A673 (cell line): ENCODE measurements at regions not wholly inside any gene's neighbourhood (a gene's known extent, or its start where the extent isn't known, plus 50 kb on each side); places are given as distances from the start of the nearest gene placed in this dataset.

Source experiments
- BruUV-seq: library from RNA; stranded (reverse); fragments of 400-500 nt; replicated peaks from 2 replicates; lab custom pipeline; 2021; lab: Mats Ljungman, UMichigan
- CTCF ChIA-PET: fragments of 300-600 bp; sonication (Branson Sonifier 250); formaldehyde crosslinking; loops from one replicate; lab custom pipeline; 2022; ENCODE audit warnings: antibody characterized with exemption; lab: Charles Lee
- POLR2A ChIA-PET: fragments of 300-600 bp; sonication (Branson Sonifier 250); formaldehyde crosslinking; loops from one replicate; lab custom pipeline; 2022; ENCODE audit warnings: antibody characterized with exemption; ENCODE audit not compliant: low non-redundant PET; lab: Charles Lee
- DNase-seq: peaks from one replicate; pipeline ENCODE4 v3.0.0-alpha.2; 2015; ENCODE audit warnings: low spot score
- H3K27ac ChIP-seq: fragments of 200-600 bp; sonication (generic); 2 replicates; pipeline ENCODE4 v1.5.1; 2016; ENCODE audit warnings: mixed run types, low read depth, mild to moderate bottlenecking, mixed read lengths, antibody characterized with exemption, low read length; ENCODE audit not compliant: poor library complexity, severe bottlenecking
- H3K27me3 ChIP-seq: fragments of 200-600 bp; sonication (generic); replicated peaks from 2 replicates; pipeline ENCODE4 v1.6.1; 2017; ENCODE audit warnings: mixed run types, low read depth, mild to moderate bottlenecking, mixed read lengths, antibody characterized with exemption, low read length; ENCODE audit not compliant: insufficient read depth, poor library complexity
- H3K36me3 ChIP-seq: fragments of 200-600 bp; sonication (generic); 2 replicates; pipeline ENCODE4 v1.6.1; 2016; ENCODE audit warnings: mixed run types, mild to moderate bottlenecking, mixed read lengths, antibody characterized with exemption, low read length; ENCODE audit not compliant: insufficient read depth, poor library complexity, severe bottlenecking
- H3K4me1 ChIP-seq: fragments of 200-600 bp; sonication (generic); 2 replicates; pipeline ENCODE4 v1.6.1; 2017; ENCODE audit warnings: mixed run types, mild to moderate bottlenecking, mixed read lengths, antibody characterized with exemption, low read length; ENCODE audit not compliant: insufficient read depth, poor library complexity, severe bottlenecking
- H3K4me3 ChIP-seq: fragments of 200-600 bp; sonication (generic); 2 replicates; pipeline ENCODE4 v1.5.1; 2016; ENCODE audit warnings: low read depth, mixed run types, mild to moderate bottlenecking, mixed read lengths, low read length; ENCODE audit not compliant: poor library complexity, severe bottlenecking
- H3K9me3 ChIP-seq: fragments of 200-600 bp; sonication (generic); 2 replicates; pipeline ENCODE4 v1.6.1; 2016; ENCODE audit warnings: mixed run types, low read depth, mild to moderate bottlenecking, mixed read lengths, antibody characterized with exemption, low read length; ENCODE audit not compliant: poor library complexity, severe bottlenecking
- EZH2 ChIP-seq: fragments of 200-600 bp; sonication (generic); IDR thresholded peaks from 2 replicates; pipeline ENCODE4 v1.6.1; 2017; ENCODE audit warnings: borderline replicate concordance, low read depth, mild to moderate bottlenecking, mixed read lengths, antibody characterized with exemption, low read length; ENCODE audit not compliant: poor library complexity, severe bottlenecking
- intact Hi-C: fragments of 100-400 bp; cut with micrococcal nuclease; formaldehyde crosslinking; loops from one replicate; pipeline ENCODE4 v1.10.0; 2022; ENCODE audit not compliant: unreplicated experiment
- TF ChIP-seq, protein P1 (sequence below): fragments of 300-800, 200-600 bp; sonication (generic); conservative IDR thresholded peaks from 2 replicates; pipeline ENCODE4 v1.5.1; 2017; ENCODE audit warnings: low read depth, mild to moderate bottlenecking, antibody characterized with exemption, low read length, moderate library complexity, mixed read lengths

DNA sequence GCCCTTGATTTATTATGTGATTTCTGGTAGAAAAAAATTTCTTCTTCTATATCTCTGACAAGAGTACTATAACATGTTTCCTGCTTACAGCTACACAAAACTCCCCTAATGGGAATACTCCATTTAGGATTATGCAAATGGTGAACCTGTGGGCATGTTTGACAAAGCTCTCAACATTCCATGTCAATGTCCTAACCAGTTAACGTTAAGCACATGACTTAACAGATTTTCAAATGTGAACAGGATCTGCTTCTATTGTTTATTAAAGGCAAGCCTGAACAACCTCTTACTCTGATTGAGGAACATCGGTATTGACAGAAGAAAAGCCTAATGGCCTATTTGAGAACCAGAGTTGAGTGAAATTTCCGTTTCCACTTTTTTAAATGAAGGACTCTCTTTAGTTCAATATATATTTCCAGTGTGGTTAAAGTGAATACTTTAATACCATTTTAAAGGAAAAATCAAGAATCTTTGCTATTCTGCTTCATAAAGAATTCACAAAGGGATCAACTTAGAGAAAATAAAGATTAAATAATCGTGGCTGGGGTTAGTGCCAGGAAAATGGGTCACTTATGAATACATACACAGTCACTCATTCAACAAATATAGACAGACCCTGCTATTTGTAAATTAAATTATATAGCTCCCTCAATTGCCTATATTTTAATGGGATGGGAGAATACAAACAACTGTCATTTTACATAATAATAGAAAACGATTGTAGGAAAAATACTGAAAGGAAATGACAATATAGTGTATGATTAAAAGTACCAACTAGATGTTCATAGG is 300.3 kb upstream of the CBLB start:
- no TSS peak for BruUV-seq
- Histone ChIP-seq H3K27me3 (no peaks in the 10 kb centered on the region), H3K4me3 (no peak overlapping the region), H3K36me3 (no peaks in the 10 kb centered on the region), H3K27ac (no peak overlapping the region), H3K4me1 (peaks cover 6% of the 10 kb centered on the region), H3K9me3 (no peaks in the 10 kb centered on the region)
- DNase-seq, result peak; percentile 85
- ChIA-PET POLR2A (no interaction called here), CTCF (no interaction called here)
- intact Hi-C loops, result no loop called here
- TF ChIP-seq EZH2, result no peak
- TF ChIP-seq, protein P1, sequence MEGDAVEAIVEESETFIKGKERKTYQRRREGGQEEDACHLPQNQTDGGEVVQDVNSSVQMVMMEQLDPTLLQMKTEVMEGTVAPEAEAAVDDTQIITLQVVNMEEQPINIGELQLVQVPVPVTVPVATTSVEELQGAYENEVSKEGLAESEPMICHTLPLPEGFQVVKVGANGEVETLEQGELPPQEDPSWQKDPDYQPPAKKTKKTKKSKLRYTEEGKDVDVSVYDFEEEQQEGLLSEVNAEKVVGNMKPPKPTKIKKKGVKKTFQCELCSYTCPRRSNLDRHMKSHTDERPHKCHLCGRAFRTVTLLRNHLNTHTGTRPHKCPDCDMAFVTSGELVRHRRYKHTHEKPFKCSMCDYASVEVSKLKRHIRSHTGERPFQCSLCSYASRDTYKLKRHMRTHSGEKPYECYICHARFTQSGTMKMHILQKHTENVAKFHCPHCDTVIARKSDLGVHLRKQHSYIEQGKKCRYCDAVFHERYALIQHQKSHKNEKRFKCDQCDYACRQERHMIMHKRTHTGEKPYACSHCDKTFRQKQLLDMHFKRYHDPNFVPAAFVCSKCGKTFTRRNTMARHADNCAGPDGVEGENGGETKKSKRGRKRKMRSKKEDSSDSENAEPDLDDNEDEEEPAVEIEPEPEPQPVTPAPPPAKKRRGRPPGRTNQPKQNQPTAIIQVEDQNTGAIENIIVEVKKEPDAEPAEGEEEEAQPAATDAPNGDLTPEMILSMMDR, result no peak

DNA sequence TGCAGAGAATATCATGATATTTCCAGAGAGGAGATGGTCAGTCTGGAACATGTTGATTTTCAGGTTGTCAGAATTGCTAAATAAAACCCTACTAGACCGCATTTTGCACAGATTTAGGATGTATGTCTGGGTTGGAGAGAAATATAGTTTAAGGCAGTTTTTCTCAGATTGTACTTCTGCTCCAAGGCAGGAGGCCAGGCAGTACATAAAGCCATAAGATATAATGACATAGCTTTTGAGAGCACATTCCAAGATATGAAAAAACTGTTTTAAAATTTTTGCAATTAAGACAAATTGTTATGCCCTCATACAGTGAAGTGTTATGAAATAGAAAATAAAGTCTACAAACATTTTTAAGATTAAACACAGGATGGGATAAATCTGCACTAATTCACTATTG is 301.8 kb upstream of the CBLB start:
- Histone ChIP-seq H3K4me3 (no peak overlapping the region), H3K36me3 (no peaks in the 10 kb centered on the region), H3K27ac (no peak overlapping the region), H3K27me3 (no peaks in the 10 kb centered on the region), H3K9me3 (no peaks in the 10 kb centered on the region), H3K4me1 (peaks cover 6% of the 10 kb centered on the region)
- CTCF ChIA-PET, result no interaction called here
- BruUV-seq, result no TSS peak
- intact Hi-C loops, result no loop called here
- TF ChIP-seq EZH2, result no peak
- TF ChIP-seq, protein P1, result no peak
- no peak for DNase-seq
- POLR2A ChIA-PET, result no interaction called here

DNA sequence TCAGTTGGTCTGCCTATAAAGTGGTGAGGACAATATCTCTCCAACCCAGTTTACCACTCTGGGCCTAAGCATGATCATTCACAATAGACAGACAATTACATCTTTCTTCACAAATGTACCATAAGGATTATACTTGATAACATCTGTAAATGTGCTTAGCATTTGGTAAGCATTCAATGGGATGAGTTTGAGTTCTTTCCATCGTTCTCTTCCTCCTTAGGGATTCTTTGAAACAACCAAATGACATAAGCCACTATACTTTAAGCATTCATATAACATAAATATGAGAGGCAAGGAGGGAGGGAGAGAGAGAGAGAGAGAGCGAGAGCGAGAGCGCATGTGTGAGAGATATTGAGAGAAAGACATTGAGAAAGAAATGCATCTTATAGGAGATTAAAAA is 303.3 kb upstream of the CBLB start:
- Histone ChIP-seq H3K27ac (no peak overlapping the region), H3K27me3 (no peaks in the 10 kb centered on the region), H3K4me3 (no peak overlapping the region), H3K9me3 (no peaks in the 10 kb centered on the region), H3K4me1 (peaks cover 6% of the 10 kb centered on the region), H3K36me3 (no peaks in the 10 kb centered on the region)
- intact Hi-C loops, result no loop called here
- POLR2A ChIA-PET, result no interaction called here
- no peak for DNase-seq
- no TSS peak for BruUV-seq
- CTCF ChIA-PET, result no interaction called here
- no peak for TF ChIP-seq EZH2
- TF ChIP-seq, protein P1, result no peak
